ENCODE measurements at regions not wholly inside any gene's neighbourhood (a gene's known extent, or its start where the extent isn't known, plus 50 kb on each side); places are given as distances from the start of the nearest gene placed in this dataset.

DNA sequence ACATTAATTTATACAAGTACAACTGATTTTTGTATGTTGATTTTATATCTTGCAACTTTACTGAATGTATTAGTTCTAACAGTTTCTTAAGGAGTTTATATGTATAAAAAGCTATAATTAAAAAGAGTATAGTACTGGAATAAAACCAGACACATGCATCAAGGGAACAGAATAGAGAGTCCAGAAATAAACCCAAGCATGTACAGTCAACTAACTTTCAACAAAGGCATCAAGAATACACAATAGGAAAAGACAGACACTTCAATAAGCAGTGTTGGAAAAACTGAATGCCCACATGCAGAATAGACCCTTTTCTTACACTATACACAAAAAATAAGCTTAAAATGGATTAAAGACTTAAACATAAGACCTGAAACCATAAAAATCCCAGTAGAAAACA lies 170.9 kb downstream of the ICE1 start:
- H3K79me1 ChIP-seq (ENCODE audit: low read depth, low read length): no peaks in the 10 kb centered on the region
- H3K9ac ChIP-seq (replicated peaks in 1 of 4; ENCODE audit: extremely low read depth in 1 of 4, low read depth in 3 of 4, low read length in 3 of 4): no peak overlapping the region
- no peak overlapping the region for H3K4me2 ChIP-seq (ENCODE audit: insufficient read depth in 1 of 2, low read depth in 2 of 2, low read length in 2 of 2)
- DNase-seq (ENCODE audit: low read depth in 1 of 2, low spot score in 2 of 2): no peak
- no peaks in the 10 kb centered on the region for H3K27me3 ChIP-seq (replicated peaks in 1 of 4; ENCODE audit: control insufficient read depth in 3 of 4, extremely low read depth in 1 of 4, insufficient read depth in 3 of 4, low read length in 3 of 4)
- H3K14ac ChIP-seq (ENCODE audit: insufficient read length): no peak overlapping the region
- no peak overlapping the region for H3K56ac ChIP-seq (replicated peaks; ENCODE audit: insufficient read length, low read depth, low read length)
- no peak overlapping the region for H4K5ac ChIP-seq (ENCODE audit: insufficient read length, low read depth, low read length)
- H3K79me2 ChIP-seq (ENCODE audit: control insufficient read depth in 1 of 2, insufficient read depth in 2 of 2, low read length in 2 of 2): no peaks in the 10 kb centered on the region
- H3K4me3 ChIP-seq (ENCODE audit: extremely low read depth in 1 of 4, insufficient read depth in 2 of 4, low read depth in 3 of 4, low read length in 4 of 4): no peak overlapping the region
- no peak overlapping the region for H2BK15ac ChIP-seq (ENCODE audit: low read length)
- ChIA-PET CTCF (ENCODE audit: partially characterized antibody) (no interaction called here), POLR2A (ENCODE audit: partially characterized antibody) (no interaction called here)
- H2AFZ ChIP-seq (ENCODE audit: low read length): no peak overlapping the region
- H3K9me3 ChIP-seq (ENCODE audit: insufficient read depth in 2 of 2, low read depth in 1 of 2, low read length in 1 of 2): no peaks in the 10 kb centered on the region
- no peak overlapping the region for H4K8ac ChIP-seq (ENCODE audit: extremely low read depth, insufficient read depth, low read length)
- TF ChIP-seq CTBP2 (IDR thresholded peaks at IDR 0.05; ENCODE audit: borderline replicate concordance, insufficient read depth, insufficient read length, low read length): no peak
- no peak for TF ChIP-seq CHD1 (IDR thresholded peaks at IDR 0.05; ENCODE audit: low read depth, low read length)
- TF ChIP-seq SP1 (IDR thresholded peaks at IDR 0.05; ENCODE audit: low read depth, low read length): no peak
- TF ChIP-seq, protein P1, sequence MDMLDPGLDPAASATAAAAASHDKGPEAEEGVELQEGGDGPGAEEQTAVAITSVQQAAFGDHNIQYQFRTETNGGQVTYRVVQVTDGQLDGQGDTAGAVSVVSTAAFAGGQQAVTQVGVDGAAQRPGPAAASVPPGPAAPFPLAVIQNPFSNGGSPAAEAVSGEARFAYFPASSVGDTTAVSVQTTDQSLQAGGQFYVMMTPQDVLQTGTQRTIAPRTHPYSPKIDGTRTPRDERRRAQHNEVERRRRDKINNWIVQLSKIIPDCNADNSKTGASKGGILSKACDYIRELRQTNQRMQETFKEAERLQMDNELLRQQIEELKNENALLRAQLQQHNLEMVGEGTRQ (IDR thresholded peaks at IDR 0.05; ENCODE audit: low read length): no peak
- TF ChIP-seq SIN3A (conservative IDR thresholded peaks at IDR 0.05 in 1 of 2, IDR thresholded peaks at IDR 0.05 in 1 of 2; ENCODE audit: low read depth in 1 of 2, low read length in 2 of 2): no peak
- no peak for TF ChIP-seq RBBP5 (IDR thresholded peaks at IDR 0.05; ENCODE audit: borderline replicate concordance, low read depth, low read length)
- no peak for TF ChIP-seq NANOG (IDR thresholded peaks at IDR 0.05; ENCODE audit: insufficient read depth, low read depth, low read length, poor library complexity, severe bottlenecking)
- TF ChIP-seq TEAD4 (IDR thresholded peaks at IDR 0.05; ENCODE audit: low read depth, low read length): no peak
- no peak for TF ChIP-seq GABPA (IDR thresholded peaks at IDR 0.05; ENCODE audit: borderline replicate concordance, insufficient read depth, low read length)
- TF ChIP-seq TAF7 (optimal IDR thresholded peaks at IDR 0.05; ENCODE audit: borderline replicate concordance, low read depth, low read length): no peak
- no peak overlapping the region for H2BK5ac ChIP-seq (ENCODE audit: low read depth, low read length)
- H3K36me3 ChIP-seq (ENCODE audit: control insufficient read depth in 2 of 4, insufficient read depth in 4 of 4, low read length in 3 of 4): no peaks in the 10 kb centered on the region
- H3K23me2 ChIP-seq (ENCODE audit: low read depth, low read length): no peaks in the 10 kb centered on the region
- no peak for FAIRE-seq
- H4K20me1 ChIP-seq (replicated peaks in 1 of 2; ENCODE audit: control insufficient read depth in 1 of 2, insufficient read depth in 2 of 2, low read length in 2 of 2): no peaks in the 10 kb centered on the region
- H3K18ac ChIP-seq (ENCODE audit: extremely low read depth, low read length): no peak overlapping the region
- H3K23ac ChIP-seq (ENCODE audit: insufficient read length): no peak overlapping the region
- no peak overlapping the region for H3K4ac ChIP-seq (replicated peaks; ENCODE audit: insufficient read length, low read depth, low read length)
- H3K27ac ChIP-seq (ENCODE audit: low read depth, low read length): no peak overlapping the region
- no peak overlapping the region for H2BK12ac ChIP-seq (ENCODE audit: low read depth, low read length)
- no peak overlapping the region for H2BK20ac ChIP-seq (ENCODE audit: low read length)
- H4K91ac ChIP-seq (replicated peaks; ENCODE audit: insufficient read length, low read length): no peak overlapping the region
- no peak overlapping the region for H2BK120ac ChIP-seq (replicated peaks; ENCODE audit: low read depth, low read length)
- no peak overlapping the region for H2AK5ac ChIP-seq (ENCODE audit: low read depth, low read length)
- no peaks in the 10 kb centered on the region for H3K4me1 ChIP-seq (replicated peaks in 1 of 4; ENCODE audit: control insufficient read depth in 3 of 4, insufficient read depth in 4 of 4, low read length in 3 of 4)

Data from H1 (cell line).